ENCODE measurements at regions not wholly inside any gene's neighbourhood (a gene's known extent, or its start where the extent isn't known, plus 50 kb on each side); places are given as distances from the start of the nearest gene placed in this dataset.

DNA sequence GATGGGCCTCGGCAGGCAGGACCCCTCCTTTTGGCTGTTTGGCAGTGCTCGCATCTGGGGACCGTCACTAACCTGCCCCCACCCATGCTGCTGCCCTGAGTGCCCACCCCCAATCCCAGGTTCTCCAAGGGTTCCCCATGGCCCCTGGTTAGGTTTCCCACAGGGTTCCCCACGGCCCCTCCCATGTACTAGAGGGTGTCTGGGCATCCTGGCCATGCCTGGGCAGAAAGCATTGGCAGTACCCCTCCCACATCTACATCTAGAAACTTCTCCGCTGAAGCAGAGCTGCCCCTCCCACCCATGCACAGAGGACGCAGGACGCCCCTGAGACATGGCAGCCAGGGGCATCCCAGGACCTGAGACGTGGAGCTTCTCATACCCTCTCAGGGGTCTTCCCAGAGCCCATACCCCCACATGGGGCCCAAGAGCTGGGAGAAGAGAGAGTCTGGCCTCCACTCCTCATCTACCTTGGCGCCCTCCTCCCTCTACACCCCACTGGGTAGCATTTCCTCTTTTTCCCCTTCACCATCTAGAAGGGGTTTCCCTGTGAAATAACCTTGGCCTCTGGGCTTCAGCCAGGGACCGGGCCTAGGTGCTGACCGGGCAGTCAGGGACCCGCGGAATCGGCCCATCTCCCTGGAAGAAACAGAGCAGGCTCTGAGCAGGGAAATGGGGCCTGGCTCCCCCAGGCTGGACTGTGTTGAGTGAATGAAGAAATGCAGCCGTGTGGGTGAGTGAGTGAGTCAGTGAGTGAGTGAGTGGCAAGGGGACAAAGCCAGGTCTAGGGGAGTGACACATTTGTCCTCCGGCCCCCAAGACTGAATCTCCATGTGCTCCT, 987.3 kb downstream of the BRD1 start (continued):
- TF ChIP-seq, protein P1, sequence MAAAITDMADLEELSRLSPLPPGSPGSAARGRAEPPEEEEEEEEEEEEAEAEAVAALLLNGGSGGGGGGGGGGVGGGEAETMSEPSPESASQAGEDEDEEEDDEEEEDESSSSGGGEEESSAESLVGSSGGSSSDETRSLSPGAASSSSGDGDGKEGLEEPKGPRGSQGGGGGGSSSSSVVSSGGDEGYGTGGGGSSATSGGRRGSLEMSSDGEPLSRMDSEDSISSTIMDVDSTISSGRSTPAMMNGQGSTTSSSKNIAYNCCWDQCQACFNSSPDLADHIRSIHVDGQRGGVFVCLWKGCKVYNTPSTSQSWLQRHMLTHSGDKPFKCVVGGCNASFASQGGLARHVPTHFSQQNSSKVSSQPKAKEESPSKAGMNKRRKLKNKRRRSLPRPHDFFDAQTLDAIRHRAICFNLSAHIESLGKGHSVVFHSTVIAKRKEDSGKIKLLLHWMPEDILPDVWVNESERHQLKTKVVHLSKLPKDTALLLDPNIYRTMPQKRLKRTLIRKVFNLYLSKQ (tag by site-specific recombination; IDR thresholded peaks at IDR 0.05; ENCODE audit: borderline replicate concordance) = no peak

DNA sequence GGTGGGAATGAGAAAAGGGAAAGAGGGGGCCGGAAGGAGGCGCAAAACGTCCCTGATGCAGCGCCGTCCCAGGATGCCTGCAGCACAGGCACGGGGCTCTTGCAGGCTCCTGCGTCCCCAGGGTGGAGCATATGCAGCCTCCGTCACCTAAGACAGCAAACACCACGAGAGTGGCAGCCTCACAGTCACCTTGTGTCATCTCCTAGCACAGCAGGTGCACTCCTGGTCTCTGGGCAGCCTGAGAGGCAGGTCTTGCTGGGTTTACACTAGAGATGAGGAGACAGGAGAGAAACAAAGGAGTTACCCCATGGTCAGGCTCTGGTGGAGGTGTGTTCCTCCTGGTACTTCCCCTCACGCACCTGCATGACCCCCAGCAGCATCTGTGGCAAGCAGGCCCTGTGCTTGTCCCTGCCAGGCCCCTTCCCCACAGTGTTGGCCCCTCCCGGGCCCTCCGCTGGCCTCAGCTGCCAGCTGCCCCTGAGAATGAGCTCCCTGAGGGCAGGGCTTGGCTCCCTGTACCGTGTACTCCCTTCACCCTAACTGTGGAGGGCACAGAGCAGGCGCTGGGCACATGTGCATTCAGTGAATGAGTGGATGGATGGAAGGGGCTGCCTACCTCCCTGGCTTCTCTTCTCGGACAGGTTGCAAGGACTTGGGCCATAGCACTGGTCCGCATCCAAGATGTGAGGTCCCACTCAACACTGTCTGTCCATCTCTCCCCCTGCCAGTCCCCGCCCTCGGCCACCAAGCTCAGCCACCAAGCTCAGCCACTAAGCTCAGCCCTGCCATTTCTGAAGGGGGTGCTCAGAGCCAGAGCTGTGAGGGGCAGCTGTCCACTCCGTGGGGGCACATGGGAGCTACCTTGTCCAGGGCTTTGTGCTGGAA, 988.6 kb downstream of the BRD1 start:
- ChIA-PET CTCF (interaction anchor here (0.6 kb wide), 1 partner anchor 13 kb away, joined by 3 read pairs; no protein-coding TSS in a partner anchor), POLR2A (no interaction called here)
- H3K36me3 ChIP-seq (ENCODE audit: control insufficient read depth in 2 of 2, insufficient read depth in 1 of 2, low read length in 2 of 2) = no peaks in the 10 kb centered on the region
- no peaks in the 10 kb centered on the region for H3K9me3 ChIP-seq (ENCODE audit: control insufficient read depth, insufficient read depth, low read depth, low read length)
- TF ChIP-seq GLIS1 (tag by site-specific recombination; IDR thresholded peaks at IDR 0.05) (0 out of 2 replicates have a peak, but pooled peaks have one; percentile 8), ZNF391 (tag by site-specific recombination; IDR thresholded peaks at IDR 0.05; ENCODE audit: borderline replicate concordance, low read depth) (no peak)
- H3K4me3 ChIP-seq (ENCODE audit: low read depth, low read length) = no peak overlapping the region
- no peaks in the 10 kb centered on the region for H3K4me1 ChIP-seq (ENCODE audit: control insufficient read depth, insufficient read depth, low read length)
- H3K27ac ChIP-seq (ENCODE audit: extremely low read depth, low read depth, low read length) = no peak overlapping the region

DNA sequence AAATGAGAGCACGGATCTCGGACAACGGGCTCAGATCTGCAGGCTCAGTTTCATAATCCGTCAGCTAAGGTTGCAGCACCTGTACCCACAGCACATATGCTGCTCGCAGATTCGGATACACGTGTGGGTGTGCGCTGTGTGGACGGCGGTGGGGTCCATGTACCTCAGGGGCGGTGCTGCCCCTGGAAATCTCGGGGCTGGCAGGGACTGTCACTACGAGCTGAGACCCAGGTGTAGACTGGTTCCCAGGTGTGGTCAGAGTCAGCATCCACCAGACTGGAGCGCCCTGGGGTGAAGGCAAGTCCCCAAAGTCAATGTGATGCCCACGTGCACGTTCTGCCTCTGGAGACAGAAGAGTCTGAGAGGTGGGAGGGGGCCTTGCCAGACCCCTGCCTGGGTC, 989.3 kb downstream of the BRD1 start:
- POLR2A ChIA-PET = no interaction called here
- Histone ChIP-seq H3K27ac (ENCODE audit: extremely low read depth, low read depth, low read length) (no peak overlapping the region), H3K9me3 (ENCODE audit: control insufficient read depth, insufficient read depth, low read depth, low read length) (no peaks in the 10 kb centered on the region), H3K4me3 (ENCODE audit: low read depth, low read length) (no peak overlapping the region), H3K4me1 (ENCODE audit: control insufficient read depth, insufficient read depth, low read length) (no peaks in the 10 kb centered on the region), H3K36me3 (ENCODE audit: control insufficient read depth in 2 of 2, insufficient read depth in 1 of 2, low read length in 2 of 2) (no peaks in the 10 kb centered on the region)
- CTCF ChIA-PET = interaction anchor here (0.6 kb wide), 1 partner anchor 14 kb away, joined by 3 read pairs; no protein-coding TSS in a partner anchor
- TF ChIP-seq ZBTB21 (tag by site-specific recombination; IDR thresholded peaks at IDR 0.05) (no peak), ZNF274 (IDR thresholded peaks at IDR 0.05; ENCODE audit: low read length) (no peak), ZNF274 (tag by site-specific recombination; IDR thresholded peaks at IDR 0.05; ENCODE audit: borderline replicate concordance) (no peak), ZNF292 (tag by site-specific recombination; IDR thresholded peaks at IDR 0.05; ENCODE audit: borderline replicate concordance, low read depth) (no peak), ZNF776 (tag by site-specific recombination; IDR thresholded peaks at IDR 0.05; ENCODE audit: borderline replicate concordance) (no peak), ZNF555 (tag by site-specific recombination; conservative IDR thresholded peaks at IDR 0.05) (no peak), ZNF366 (tag by site-specific recombination; conservative IDR thresholded peaks at IDR 0.05) (no peak), ZFP69B (tag by site-specific recombination; IDR thresholded peaks at IDR 0.05) (no peak)
- TF ChIP-seq, protein P2, sequence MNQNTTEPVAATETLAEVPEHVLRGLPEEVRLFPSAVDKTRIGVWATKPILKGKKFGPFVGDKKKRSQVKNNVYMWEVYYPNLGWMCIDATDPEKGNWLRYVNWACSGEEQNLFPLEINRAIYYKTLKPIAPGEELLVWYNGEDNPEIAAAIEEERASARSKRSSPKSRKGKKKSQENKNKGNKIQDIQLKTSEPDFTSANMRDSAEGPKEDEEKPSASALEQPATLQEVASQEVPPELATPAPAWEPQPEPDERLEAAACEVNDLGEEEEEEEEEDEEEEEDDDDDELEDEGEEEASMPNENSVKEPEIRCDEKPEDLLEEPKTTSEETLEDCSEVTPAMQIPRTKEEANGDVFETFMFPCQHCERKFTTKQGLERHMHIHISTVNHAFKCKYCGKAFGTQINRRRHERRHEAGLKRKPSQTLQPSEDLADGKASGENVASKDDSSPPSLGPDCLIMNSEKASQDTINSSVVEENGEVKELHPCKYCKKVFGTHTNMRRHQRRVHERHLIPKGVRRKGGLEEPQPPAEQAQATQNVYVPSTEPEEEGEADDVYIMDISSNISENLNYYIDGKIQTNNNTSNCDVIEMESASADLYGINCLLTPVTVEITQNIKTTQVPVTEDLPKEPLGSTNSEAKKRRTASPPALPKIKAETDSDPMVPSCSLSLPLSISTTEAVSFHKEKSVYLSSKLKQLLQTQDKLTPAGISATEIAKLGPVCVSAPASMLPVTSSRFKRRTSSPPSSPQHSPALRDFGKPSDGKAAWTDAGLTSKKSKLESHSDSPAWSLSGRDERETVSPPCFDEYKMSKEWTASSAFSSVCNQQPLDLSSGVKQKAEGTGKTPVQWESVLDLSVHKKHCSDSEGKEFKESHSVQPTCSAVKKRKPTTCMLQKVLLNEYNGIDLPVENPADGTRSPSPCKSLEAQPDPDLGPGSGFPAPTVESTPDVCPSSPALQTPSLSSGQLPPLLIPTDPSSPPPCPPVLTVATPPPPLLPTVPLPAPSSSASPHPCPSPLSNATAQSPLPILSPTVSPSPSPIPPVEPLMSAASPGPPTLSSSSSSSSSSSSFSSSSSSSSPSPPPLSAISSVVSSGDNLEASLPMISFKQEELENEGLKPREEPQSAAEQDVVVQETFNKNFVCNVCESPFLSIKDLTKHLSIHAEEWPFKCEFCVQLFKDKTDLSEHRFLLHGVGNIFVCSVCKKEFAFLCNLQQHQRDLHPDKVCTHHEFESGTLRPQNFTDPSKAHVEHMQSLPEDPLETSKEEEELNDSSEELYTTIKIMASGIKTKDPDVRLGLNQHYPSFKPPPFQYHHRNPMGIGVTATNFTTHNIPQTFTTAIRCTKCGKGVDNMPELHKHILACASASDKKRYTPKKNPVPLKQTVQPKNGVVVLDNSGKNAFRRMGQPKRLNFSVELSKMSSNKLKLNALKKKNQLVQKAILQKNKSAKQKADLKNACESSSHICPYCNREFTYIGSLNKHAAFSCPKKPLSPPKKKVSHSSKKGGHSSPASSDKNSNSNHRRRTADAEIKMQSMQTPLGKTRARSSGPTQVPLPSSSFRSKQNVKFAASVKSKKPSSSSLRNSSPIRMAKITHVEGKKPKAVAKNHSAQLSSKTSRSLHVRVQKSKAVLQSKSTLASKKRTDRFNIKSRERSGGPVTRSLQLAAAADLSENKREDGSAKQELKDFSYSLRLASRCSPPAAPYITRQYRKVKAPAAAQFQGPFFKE (tag by site-specific recombination; IDR thresholded peaks at IDR 0.05; ENCODE audit: borderline replicate concordance) = no peak
